ENCODE measurements at regions not wholly inside any gene's neighbourhood (a gene's known extent, or its start where the extent isn't known, plus 50 kb on each side); places are given as distances from the start of the nearest gene placed in this dataset.
A peak's percentile ranks its signal among the peaks of the same experiment; 100 is the strongest.
"Not testable (repeated sequence)": the region's sequence is repeated elsewhere in the genome, so short reads cannot be mapped to it uniquely, and the experiment has no call there.

DNA sequence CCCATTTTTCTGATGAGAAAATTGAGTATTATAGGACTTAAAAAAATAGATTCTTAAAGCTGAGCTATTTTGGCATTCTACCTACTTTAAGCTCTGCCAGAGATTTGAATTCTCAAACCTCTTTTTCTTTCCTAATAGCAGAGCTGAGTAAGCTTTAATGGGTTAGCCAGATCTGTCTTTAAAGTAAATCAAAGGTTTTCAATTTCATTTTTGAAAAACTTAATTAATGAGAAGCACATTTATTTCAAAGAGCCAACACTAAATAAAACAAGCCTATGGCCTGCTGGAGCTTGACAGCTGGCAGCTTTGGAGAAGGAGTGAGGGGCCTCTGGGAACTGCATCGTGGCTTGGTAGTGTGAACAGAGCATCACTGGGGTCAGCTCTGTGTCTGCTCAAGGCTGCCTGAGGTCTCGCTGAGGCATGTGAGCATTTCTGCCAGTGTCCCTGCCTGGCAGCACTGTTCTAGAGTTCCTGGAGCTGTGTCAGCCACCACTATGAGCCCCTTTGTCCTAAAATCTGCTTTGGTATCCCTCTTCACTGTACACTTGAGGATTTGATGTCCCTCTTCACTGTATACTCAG is 50.4 kb upstream of the PRSS23 start:
- DNase-seq (ENCODE audit: low read depth in 2 of 2), result no peak

DNA sequence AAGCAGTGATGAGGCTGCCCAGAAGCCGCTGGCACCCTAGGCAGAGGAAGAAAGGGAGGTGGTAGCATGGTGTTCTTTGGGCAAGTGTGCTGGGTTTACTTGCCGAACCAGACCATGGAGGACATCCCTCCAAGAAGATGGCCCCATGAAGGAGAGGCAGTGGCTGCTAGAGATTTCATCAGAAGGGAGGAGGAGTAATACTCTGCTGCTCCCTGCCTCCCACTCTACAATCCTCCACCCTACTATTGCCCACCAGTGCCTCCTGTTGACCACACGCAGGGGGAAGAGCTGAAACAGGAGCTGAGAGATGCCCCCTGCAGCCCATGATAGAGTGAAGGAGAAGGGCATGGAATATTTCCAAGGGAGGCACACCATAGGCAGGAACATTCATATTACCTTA is 51.0 kb upstream of the PRSS23 start:
- no peak for DNase-seq (ENCODE audit: low read depth in 2 of 2)

DNA sequence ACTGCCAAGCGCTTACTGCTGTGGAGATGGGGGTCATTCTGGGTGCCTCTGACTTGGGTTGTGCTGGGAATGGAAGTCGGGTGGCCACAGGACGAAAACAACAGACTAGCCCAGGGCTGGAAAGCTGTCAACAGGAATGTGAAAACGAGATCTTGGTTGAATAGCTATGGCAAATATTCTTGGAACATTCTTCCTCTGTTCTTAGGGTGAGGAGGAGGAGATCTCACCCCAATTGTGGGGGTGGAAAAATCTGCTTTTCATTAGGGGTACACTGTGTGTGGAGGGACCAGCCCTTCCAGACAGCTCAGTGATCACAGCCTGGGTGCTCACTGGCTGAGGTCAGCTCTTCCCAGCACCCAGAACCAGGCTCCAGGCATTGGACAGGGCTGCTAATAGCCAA is 52.0 kb upstream of the PRSS23 start:
- no peak for DNase-seq (ENCODE audit: low read depth in 2 of 2)

DNA sequence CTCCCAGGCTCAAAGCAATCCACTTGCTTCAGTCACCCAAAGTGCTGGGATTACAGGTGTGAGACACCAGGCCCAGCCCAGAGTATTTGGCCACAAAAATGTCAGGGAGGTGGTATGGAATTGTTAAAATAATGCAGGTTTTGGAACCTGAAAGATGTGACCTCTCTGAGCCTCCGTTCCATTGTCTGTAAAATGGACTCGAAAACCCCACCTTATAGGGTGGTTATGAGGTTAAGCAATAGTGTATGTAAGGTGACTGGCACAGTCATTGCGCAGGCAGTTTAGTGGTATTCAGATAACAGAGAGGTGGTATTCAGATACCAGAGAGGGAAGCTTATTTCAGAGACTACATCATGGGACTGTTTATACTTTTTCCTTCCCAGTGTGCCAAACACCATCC is 52.5 kb upstream of the PRSS23 start:
- DNase-seq (ENCODE audit: low read depth in 2 of 2), result no peak

DNA sequence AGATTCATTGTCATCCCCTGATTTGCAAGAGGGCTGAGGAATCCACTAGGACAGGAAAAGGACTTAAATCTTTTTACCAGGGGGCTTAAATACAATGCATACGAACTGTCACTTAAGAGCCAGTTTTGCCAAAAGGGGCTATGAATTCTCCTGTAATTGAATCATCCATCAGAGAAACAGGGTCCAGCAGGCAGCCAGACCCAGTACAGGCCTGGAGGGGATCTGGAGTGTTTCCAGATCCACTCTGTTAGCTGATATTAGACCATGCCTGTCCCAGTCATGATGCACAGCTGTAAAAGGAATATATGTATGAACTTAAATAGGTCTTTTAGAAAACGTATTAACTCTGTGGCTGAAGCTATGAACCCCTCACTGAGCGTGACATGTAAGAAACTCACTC is 53.8 kb upstream of the PRSS23 start:
- DNase-seq (ENCODE audit: low read depth in 2 of 2), result no peak

DNA sequence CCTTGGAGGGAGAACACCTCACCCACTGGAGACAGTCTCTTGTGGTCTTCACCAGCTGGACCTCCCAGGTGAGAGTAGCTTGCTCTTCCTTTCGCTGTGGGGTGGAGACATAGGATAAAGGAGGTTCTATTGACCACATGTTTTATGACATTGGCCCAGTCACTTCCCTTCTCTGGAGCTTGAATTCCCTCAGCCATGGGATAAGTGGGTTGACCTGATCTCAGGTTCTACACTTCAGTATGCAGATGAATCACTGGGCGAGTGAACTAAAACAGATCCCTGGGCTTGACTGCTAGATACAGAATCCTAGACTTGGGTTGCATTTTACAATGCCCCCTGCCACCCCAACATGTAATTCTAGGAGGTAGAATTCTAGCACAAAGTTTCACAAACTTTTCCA is 54.8 kb upstream of the PRSS23 start:
- DNase-seq (ENCODE audit: low read depth in 2 of 2), result no peak

DNA sequence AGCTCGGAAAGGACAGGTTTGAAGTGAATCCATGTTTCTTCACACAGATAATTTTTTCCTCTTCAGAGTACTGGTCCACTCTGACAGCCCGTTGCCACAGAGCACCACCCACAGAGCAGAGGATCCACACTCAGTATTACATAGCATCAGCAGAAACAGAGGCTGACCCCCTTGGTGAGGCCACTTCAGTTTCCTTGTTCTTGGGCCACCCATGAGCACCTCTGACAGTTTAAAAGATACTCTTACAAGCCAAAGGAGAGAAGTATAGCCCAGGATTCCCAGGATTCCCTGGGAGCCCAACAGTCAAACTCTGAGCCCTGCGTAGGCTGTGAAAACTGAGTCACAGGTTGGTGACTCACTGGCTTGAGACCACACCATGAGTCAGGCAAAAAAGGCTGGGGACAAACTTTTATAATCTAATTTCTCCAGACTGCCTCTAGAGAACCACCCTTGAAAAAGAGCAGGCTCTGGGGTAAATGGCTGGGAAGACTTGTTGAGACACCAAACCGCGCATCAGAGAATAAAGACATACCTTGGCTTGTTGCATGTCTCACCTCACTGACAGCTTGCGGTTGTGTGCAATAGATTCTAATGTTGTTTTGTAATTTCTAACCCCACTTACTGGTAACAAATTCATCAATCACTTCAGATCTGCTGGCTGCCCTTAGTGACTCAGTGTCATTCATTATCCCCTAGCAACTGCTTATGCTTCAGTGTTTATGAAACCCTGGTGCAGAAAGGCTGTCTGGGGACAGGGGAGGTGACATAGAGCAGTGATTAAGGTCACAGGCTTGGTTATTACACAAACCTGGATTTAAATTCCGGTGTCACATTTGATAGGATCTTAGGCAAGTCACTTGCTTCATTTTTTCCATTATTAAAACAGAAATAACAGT is 56.9 kb upstream of the PRSS23 start:
- peak; percentile 29 to 46 for DNase-seq (ENCODE audit: low read depth in 2 of 2)

DNA sequence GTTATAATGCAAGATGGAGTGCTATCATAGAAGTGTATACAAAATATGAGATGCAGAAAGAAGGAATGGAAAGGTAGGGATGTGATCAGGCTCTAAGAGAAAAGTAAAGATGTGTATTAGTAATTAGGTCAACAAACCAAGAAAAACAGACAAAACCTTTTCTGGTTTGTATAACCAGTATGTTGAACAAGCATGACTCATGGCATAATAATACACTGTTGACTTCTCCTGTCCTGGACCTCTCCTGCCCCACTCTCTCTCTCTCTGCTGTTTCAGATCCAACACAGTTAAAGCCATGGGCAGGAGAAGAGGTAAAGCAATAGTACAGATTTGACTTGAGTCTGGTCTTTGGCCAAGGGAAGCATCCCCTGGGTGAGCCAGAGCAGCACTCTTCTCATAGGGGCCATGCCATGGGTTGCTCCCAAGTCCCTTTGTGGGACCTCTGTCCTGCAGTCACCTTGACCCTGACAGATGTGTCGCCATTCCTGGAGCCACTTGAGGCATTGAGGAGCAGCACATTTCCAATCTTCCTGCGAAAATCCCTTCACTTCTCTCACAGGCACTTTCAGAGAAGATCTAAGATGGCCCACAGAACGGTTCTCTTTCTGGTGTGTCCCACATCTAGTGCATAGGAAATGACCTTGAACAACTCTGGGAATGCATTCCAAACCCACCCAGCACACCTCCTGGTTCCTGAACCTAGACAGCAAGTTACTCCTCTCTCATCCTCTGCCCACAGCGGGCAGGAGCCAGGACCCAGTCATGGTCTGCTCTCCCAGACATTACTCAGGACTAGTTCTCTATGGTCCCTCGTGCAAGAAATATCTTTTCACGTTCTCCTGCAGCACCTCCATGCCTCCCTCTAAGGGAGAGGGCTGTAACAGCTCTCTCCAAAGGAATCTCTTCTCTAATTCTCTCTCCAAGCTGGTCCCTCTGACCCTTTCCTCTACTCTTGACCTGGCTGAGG is 58.2 kb upstream of the PRSS23 start:
- no peak for DNase-seq (ENCODE audit: low read depth in 2 of 2)

DNA sequence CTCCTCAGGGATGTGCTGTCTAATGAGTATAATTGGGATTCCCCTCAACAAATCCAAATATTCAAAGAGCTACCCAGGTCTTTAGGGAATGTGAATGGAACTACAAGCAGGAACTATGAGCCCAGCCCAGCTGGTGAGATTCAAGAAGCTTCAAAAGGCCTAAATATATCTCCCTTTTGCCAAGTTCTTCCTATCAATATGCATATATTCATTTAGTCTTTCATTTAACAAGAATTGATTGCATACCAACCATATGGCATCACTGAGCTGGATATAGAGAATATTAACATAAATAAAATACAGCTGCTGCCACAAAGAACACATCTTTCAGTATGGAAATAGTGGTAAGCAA is 58.9 kb upstream of the PRSS23 start:
- no peak for DNase-seq (ENCODE audit: low read depth in 2 of 2)

DNA sequence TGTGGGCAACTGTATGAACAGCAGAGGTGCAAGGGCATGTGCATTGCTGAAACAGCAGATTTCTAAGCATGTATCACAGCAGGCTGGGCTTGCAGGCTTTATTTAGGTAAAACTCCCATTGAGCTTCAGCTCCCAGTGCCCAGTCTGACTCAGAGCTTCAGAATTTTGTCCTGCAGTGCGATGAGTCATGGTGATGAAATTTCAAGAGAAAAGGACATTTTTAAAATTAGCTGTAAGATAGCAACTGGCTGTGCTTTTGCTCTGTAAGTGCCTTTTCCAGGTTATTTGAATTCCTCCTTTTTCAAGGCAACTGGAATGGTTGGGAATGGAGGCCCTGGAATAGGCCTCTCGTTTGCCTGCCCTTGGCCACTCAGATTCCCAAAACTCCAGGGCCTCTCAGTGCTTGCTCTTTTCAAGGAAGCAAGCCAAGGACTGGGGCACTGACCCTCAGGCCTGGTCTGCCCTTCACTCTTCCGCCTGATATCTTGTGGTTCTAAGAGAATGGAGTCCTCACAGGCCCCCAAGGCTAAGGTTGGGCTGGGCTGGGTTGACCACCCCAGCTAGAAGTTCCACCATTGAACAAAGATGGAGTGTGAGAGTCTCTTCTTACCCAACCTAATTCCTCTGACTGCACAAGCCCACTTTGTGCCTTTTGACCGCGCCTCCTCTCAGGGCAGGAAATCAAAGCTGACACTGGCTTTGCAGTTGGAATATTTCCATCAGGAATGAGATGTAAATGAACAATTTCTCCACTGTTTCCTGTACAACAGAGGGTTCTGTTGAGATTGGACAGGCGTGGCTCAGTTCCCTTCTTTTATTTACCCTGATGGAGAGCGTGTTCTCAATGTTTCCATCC is 59.5 kb upstream of the PRSS23 start:
- DNase-seq (ENCODE audit: low read depth in 2 of 2), result no peak

DNA sequence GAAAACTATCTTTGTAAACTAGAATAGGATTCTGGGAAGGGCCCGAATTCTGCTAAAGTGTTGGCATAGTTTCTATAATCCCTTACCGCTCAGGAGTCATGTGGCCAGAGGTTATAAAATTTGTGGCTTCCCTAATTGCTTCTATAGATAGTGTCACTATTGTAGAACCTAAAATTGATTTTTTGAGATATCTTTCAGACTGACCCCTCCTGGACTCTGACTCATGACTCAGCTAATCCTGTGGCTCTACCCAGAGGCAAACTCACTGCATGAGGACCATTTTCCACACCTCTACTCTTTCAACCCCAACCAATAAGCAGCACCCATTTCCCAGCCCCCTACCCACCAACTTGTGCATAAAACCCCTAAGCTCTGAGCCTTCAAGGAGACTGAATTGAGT is 61.8 kb upstream of the PRSS23 start:
- DNase-seq (ENCODE audit: low read depth in 2 of 2), result no peak

DNA sequence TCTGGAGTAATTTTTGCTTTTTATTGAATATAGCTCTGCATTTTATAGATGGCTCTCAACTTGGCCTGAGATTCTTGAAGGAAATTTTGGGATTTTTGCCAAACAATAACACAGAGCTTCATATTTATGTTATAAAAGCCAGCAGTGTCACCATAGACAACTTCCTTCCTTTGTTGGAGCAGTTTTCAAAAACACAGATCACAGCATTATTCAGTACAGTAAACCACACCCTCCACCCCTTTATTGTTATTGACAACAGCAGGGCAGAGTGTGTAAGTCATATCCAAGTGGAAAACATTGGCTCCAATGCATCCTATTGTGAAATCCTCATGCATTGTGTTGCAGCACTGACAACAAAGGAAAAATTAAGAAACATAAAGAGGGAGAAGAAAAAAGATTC is 62.6 kb upstream of the PRSS23 start:
- DNase-seq (ENCODE audit: low read depth in 2 of 2), result no peak

DNA sequence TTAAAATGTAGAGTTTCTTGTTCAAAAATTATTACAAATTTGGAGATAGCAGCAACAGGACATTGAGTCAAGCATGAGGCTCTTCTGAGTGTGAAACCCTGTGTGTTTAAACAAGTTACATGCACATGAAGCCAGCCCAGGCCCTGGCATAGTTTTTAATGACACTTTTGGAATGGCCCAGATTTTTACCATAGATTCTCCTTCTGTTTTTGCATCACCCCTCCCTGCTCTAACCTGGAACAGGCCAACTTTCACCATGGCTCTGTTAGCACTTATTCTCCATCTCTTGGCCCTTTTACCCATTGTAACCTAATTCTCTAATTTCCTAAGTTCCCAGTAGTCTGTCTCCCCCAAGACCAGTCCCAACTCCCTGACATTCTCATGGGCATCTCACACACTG is 63.1 kb upstream of the PRSS23 start:
- no peak for DNase-seq (ENCODE audit: low read depth in 2 of 2)

DNA sequence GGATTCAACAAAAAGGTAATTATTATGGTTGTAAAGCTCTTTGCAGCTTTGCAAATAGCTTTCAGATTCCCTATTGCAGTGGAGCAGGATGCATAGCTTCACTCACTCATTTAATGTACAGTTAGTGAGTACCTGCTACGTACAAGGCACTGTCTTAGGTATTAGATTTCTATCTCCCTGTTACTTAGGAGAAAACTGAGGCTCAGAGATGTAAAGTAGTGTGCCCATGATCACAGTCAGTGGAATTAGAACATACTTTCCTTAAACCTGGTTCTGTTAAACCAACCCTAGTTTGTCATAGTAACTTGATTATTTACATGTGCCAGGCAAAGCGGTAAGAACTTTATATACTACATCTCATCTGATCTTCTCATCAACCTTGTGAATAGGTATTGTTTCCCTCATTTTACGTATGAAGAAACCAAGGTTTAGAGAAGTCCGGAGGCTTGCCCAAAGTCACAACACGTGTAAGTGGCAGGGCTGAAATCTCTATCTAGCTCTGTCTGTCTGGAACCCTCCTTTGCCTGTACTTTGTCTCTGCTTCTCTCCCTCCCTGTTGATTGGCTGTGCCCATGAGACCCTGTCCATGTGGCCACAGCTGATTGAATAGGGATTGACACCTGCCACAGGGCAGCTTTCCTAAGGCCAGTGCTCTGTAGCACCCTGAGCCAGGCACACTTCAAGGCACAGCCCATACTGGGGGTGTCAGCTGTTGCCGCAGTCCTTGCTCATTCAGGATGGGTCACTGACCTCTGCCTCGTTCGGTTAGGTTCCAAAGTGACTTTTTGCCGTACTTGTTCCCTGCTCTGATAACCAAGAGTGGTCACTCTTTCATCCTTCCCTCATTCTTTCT is 63.8 kb upstream of the PRSS23 start:
- no peak for DNase-seq (ENCODE audit: low read depth in 2 of 2)

DNA sequence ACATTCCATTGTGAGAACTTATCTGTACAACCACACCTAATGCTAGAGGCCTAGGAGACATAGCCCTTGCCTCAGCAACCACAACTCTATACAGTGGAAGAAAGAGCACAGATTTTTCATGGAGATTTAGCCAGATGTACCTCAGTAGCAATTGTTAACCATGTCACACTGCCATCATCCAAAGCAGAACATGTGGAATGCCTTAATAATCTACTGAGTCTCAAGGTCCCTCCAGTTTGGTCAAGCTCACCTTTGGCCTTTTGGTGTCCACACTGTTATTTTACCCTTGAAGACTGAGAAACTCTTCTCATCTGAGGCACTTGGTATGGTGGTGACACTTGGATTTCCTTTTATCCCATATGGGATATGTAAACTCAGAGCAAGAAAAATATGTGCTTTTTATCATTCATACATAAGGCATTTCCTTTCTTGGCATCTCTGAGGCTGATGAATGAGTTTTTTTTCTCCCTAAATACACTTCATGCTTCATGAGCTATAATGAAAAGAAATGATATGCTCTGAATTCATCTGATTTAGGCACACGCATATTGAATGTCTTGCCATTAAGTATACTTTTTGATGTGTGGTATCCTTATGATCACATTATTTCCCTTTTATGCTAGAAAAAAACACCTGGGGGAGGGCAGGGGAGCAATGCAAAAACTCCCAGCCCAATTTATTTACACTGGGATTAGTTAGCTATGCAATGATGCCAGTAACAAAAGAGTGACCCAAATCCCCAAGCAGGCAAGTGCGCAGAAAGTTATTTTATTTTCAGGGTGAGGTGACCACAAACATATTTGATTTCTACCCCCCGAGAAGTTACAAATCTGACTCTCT is 63.3 kb upstream of the ME3 start:
- DNase-seq (ENCODE audit: low read depth in 2 of 2), result no peak

DNA sequence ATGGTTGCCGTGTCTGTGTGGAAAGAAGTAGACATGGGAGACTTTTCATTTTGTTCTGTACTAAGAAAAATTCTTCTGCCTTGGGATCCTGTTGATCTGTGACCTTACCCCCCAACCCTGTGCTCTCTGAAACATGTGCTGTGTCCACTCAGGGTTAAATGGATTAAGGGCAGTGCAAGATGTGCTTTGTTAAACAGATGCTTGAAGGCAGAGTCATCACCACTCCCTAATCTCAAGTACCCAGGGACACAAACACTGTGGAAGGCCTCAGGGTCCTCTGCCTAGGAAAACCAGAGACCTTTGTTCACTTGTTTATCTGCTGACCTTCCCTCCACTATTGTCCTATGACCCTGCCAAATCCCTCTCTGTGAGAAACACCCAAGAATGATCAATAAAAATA is 60.3 kb upstream of the ME3 start:
- not testable (repeated sequence) for DNase-seq (ENCODE audit: low read depth in 2 of 2)

DNA sequence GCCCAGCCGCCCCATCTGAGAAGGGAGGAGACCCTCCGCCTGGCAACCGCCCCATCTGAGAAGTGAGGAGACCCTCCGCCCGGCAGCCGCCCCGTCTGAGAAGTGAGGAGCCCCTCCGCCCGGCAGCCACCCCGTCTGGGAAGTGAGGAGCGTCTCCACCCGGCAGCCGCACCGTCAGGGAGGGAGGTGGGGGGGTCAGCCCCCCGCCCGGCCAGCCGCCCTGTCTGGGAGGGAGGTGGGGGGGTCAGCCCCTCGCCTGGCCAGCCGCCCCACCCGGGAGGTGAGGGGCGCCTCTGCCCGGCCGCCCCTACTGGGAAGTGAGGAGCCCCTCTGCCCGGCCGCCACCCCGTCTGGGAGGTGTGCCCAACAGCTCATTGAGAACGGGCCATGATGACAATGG is 59.9 kb upstream of the ME3 start:
- not testable (repeated sequence) for DNase-seq (ENCODE audit: low read depth in 2 of 2)

DNA sequence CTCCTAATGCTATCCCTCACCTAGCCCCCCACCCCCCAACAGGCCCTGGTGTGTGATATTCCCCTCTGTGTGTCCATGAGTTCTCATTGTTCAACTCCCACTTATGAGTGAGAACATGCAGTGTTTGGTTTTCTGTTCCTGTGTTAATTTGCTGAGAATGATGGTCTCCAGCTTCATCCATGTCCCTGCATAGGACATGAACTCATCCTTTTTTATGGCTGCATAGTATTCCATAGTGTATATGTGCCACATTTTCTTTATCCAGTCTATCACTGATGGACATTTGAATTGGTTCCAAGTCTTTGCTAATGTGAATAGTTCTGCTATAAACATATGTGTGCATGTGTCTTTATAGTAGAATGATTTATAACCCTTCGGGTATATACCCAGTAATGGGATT is 57.2 kb upstream of the ME3 start:
- DNase-seq (ENCODE audit: low read depth in 2 of 2), result not testable (repeated sequence)

DNA sequence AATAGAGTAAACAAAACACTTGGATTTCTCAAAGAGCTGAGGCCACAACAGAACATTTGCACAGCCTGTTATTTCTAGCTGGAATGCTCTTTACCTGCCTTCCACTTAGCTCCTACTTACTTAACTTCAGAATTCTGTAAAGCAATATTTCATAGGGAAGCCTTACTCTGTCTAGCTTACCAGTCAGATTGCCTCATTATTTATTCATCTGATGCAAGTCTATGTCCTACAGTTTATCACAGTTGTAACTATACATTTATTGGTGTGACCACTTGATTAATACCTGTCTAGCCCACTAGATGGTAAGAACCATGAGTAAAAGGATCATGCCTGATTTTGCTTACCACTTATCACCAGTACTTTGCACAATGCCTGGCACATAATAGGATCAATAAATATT is 56.1 kb upstream of the ME3 start:
- no peak for DNase-seq (ENCODE audit: low read depth in 2 of 2)
